Peyer's patch (tissue), 4 donors: ENCODE measurements at regions not wholly inside any gene's neighbourhood (a gene's known extent, or its start where the extent isn't known, plus 50 kb on each side); places are given as distances from the start of the nearest gene placed in this dataset.

Experiments used
- CTCF ChIP-seq, 6 experiments: fragments of 450-650 bp in 4 of 6; fragments of 200-600 bp in 2 of 6; sonication (generic) in 1 of 6; IDR thresholded peaks; one replicate each; pipeline ENCODE4 v1.5.1; 2017 to 2019; ENCODE audit warnings: antibody characterized with exemption in 6 of 6, mild to moderate bottlenecking in 3 of 6, moderate library complexity in 1 of 6
- POLR2A ChIP-seq, 2 donors: fragments of 450-650 bp; IDR thresholded peaks; one replicate each; pipeline ENCODE4 v1.5.1; 2017; ENCODE audit warnings: antibody characterized with exemption in 2 of 2, mild to moderate bottlenecking in 2 of 2, moderate library complexity in 2 of 2

DNA sequence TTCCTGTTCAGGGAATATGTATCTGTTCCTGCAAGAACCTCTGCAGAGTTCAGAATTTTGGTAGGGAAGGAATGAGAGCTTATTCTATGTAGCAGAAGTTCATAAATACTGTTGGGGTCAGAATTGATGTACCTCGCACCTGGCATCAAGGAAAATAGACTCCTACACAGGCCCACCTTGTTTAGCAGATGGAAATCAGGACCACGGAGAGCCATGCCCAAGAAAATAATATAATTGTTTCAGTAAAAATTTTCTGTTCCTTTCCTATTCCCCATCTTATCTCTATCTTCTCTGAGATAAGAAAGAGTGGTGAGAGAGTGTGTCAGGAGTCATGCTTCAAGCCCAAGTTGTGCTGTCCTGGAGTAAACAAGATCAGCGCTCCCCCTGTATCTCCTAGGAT is 404.7 kb upstream of the UBE2E2 start:
- no peak for TF ChIP-seq CTCF (IDR thresholded peaks at IDR 0.05)
- no peak for TF ChIP-seq POLR2A (IDR thresholded peaks at IDR 0.05)
